HCT116 (cell line): ENCODE measurements at regions not wholly inside any gene's neighbourhood (a gene's known extent, or its start where the extent isn't known, plus 50 kb on each side); places are given as distances from the start of the nearest gene placed in this dataset.

Source experiments
- ATAC-seq: fragments of 200-7000 bp; cut with Tn5 transposase; 2 replicates; pipeline ENCODE4 v1.9.1; 2020; ENCODE audit warnings: mild to moderate bottlenecking, moderate library complexity
- BruUV-seq: library from RNA; stranded (reverse); fragments of 400-500 nt; replicated peaks from 2 replicates; lab custom pipeline; 2021; lab: Mats Ljungman, UMichigan
- CTCF ChIA-PET: fragments of 300-600 bp; sonication (Branson Sonifier 250); formaldehyde crosslinking; loops from one replicate; lab custom pipeline; 2021; ENCODE audit warnings: antibody characterized with exemption; lab: Charles Lee
- POLR2A ChIA-PET: fragments of 300-600, 350-600 bp; sonication (Branson Sonifier 250); formaldehyde crosslinking; loops from one replicate; lab custom pipeline; 2021; ENCODE audit warnings: antibody characterized with exemption; lab: Charles Lee
- RAD21 ChIA-PET, 2 experiments: fragments of 300-600 bp; sonication (Branson Sonifier 250); formaldehyde crosslinking; loops; one replicate each; lab custom pipeline; 2023; ENCODE audit warnings: low total read pairs in 2 of 2; ENCODE audit not compliant: uncharacterized antibody in 2 of 2, unreplicated experiment in 2 of 2, low non-redundant PET in 1 of 2; lab: Charles Lee
- DNase-seq: peaks from one replicate; pipeline ENCODE4 v3.0.0-alpha.2; 2010; ENCODE audit warnings: low read depth, low spot score
- H2AFZ ChIP-seq: fragments of 200-600 bp; shearing (Covaris generic), sonication (generic); 2 replicates; pipeline ENCODE4 v1.6.1; 2017; ENCODE audit warnings: low read depth, mixed run types, mixed read lengths, antibody characterized with exemption, low read length; ENCODE audit not compliant: poor library complexity, severe bottlenecking
- H3K27ac ChIP-seq: 2 replicates; pipeline ENCODE4 v1.5.1; 2012; ENCODE audit warnings: low read depth, low read length
- H3K27me3 ChIP-seq: fragments of 200-600 bp; sonication (generic); 2 replicates; pipeline ENCODE4 v1.6.1; 2016; ENCODE audit warnings: mixed run types, low read length, mixed read lengths; ENCODE audit not compliant: insufficient read depth
- H3K36me3 ChIP-seq, 2 experiments: fragments of 200-500 bp in 1 of 2; fragments of 200-600 bp in 1 of 2; sonication (Bioruptor generic) in 1 of 2; sonication (generic) in 1 of 2; 2 replicates each; pipeline versions ENCODE4 v1.5.1 to v1.6.1; 2014 to 2016; ENCODE audit warnings: low read length in 2 of 2, inconsistent platforms in 1 of 2, mixed read lengths in 1 of 2, mixed run types in 1 of 2; ENCODE audit not compliant: insufficient read depth in 2 of 2, control insufficient read depth in 1 of 2
- H3K4me1 ChIP-seq, 2 experiments: fragments of 200-600 bp in 1 of 2; sonication (generic) in 1 of 2; 2 replicates each; pipeline versions ENCODE4 v1.5.1 to v1.6.1; 2012 to 2017; ENCODE audit warnings: low read length in 2 of 2, inconsistent platforms in 1 of 2, mild to moderate bottlenecking in 1 of 2, mixed read lengths in 1 of 2, mixed run types in 1 of 2, moderate library complexity in 1 of 2; ENCODE audit not compliant: insufficient read depth in 2 of 2, control insufficient read depth in 1 of 2
- H3K4me2 ChIP-seq: fragments of 200-600 bp; sonication (generic); 2 replicates; pipeline ENCODE4 v1.6.1; 2017; ENCODE audit warnings: mixed run types, low read length, mixed read lengths
- H3K4me3 ChIP-seq, 2 experiments: fragments of 200-600 bp in 1 of 2; sonication (generic) in 1 of 2; replicated peaks in 1 of 2; 2 replicates each; pipeline ENCODE4 v1.5.1; 2011 to 2016; ENCODE audit warnings: low read length in 2 of 2, control low read depth in 1 of 2, low read depth in 1 of 2, mild to moderate bottlenecking in 1 of 2, mixed read lengths in 1 of 2, mixed run types in 1 of 2
- H3K79me2 ChIP-seq: fragments of 200-600 bp; sonication (generic); 2 replicates; pipeline ENCODE4 v1.6.1; 2017; ENCODE audit warnings: mild to moderate bottlenecking, mixed run types, low read length, moderate library complexity, mixed read lengths; ENCODE audit not compliant: insufficient read depth
- H3K9ac ChIP-seq: fragments of 200-600 bp; sonication (generic); 2 replicates; pipeline ENCODE4 v1.6.1; 2016; ENCODE audit warnings: low read length, mixed read lengths
- H3K9me2 ChIP-seq: fragments of 200-600 bp; sonication (generic), shearing (Covaris generic); 2 replicates; pipeline ENCODE4 v1.6.1; 2017; ENCODE audit warnings: mixed run types, mild to moderate bottlenecking, moderate library complexity; ENCODE audit not compliant: insufficient read depth
- H3K9me3 ChIP-seq, 2 experiments: fragments of 200-500 bp in 1 of 2; fragments of 200-600 bp in 1 of 2; sonication (Bioruptor generic) in 1 of 2; sonication (generic) in 1 of 2; 2 replicates each; pipeline ENCODE4 v1.6.1; 2014 to 2017; ENCODE audit warnings: low read length in 2 of 2, mixed read lengths in 2 of 2, inconsistent platforms in 1 of 2, low read depth in 1 of 2, mild to moderate bottlenecking in 1 of 2, mixed run types in 1 of 2, moderate library complexity in 1 of 2; ENCODE audit not compliant: control insufficient read depth in 1 of 2, insufficient read depth in 1 of 2
- H4K20me1 ChIP-seq: fragments of 200-600 bp; sonication (generic), shearing (Covaris generic); 2 replicates; pipeline ENCODE4 v1.6.1; 2017; ENCODE audit warnings: mixed run types, mild to moderate bottlenecking, moderate library complexity; ENCODE audit not compliant: insufficient read depth
- ATF3 ChIP-seq: IDR thresholded peaks from 2 replicates; pipeline ENCODE4 v1.6.1; 2012
- CTCF ChIP-seq, 3 experiments: fragments of 200-600 bp in 1 of 3; sonication (generic) in 1 of 3; IDR thresholded peaks in 2 of 3; conservative IDR thresholded peaks in 1 of 3; 2 replicates each; pipeline ENCODE4 v1.5.1; 2012 to 2017; ENCODE audit warnings: low read depth in 2 of 3, low read length in 2 of 3, antibody characterized with exemption in 1 of 3, borderline replicate concordance in 1 of 3, control low read depth in 1 of 3, mild to moderate bottlenecking in 1 of 3, mixed read lengths in 1 of 3, mixed run types in 1 of 3, moderate library complexity in 1 of 3; ENCODE audit not compliant: insufficient read depth in 1 of 3
- RAD21 ChIP-seq: IDR thresholded peaks from 2 replicates; pipeline ENCODE4 v1.6.1; 2012; ENCODE audit warnings: low read depth, mild to moderate bottlenecking
- REST ChIP-seq: IDR thresholded peaks from 2 replicates; pipeline ENCODE4 v1.6.1; 2012; ENCODE audit warnings: low read depth
- intact Hi-C: fragments of 100-400 bp; cut with micrococcal nuclease; formaldehyde crosslinking; loops from 2 replicates; pipeline ENCODE4 v1.10.0; 2022

GRCh38 chr4:29052266-29052665 is 1667.9 kb upstream of the PCDH7 start:
- TF ChIP-seq RAD21 (peak; percentile 6; the same call in 1 of the 2 replicates), ATF3 (no peak), CTCF (IDR thresholded peaks at IDR 0.05 in 2 of 3, conservative IDR thresholded peaks at IDR 0.05 in 1 of 3; ENCODE audit: borderline replicate concordance in 1 of 3, insufficient read depth in 1 of 3, low read depth in 2 of 3, low read length in 2 of 3) (peak in 2 of 3 experiments; percentile 18 to 19; a peak in 2 of 6 replicates), REST (no peak)
- Histone ChIP-seq H3K79me2 (no peaks in the 10 kb centered on the region), H3K4me3 (no peak overlapping the region), H3K36me3 (no peaks in the 10 kb centered on the region), H3K27me3 (no peaks in the 10 kb centered on the region), H3K27ac (no peak overlapping the region), H3K9me3 (no peaks in the 10 kb centered on the region), H3K9ac (no peak overlapping the region), H2AFZ (no peak overlapping the region), H3K4me2 (no peak overlapping the region), H3K9me2 (no peaks in the 10 kb centered on the region), H4K20me1 (no peaks in the 10 kb centered on the region), H3K4me1 (no peaks in the 10 kb centered on the region)
- intact Hi-C loops: no loop called here
- BruUV-seq: no TSS peak
- POLR2A ChIA-PET: no interaction called here
- RAD21 ChIA-PET: no interaction called here
- CTCF ChIA-PET: no interaction called here
- ATAC-seq (peak; percentile 57; the same call in 1 of the 2 replicates), DNase-seq (no peak)
